ENCODE measurements at regions not wholly inside any gene's neighbourhood (a gene's known extent, or its start where the extent isn't known, plus 50 kb on each side); places are given as distances from the start of the nearest gene placed in this dataset.

- TF ChIP-seq POLR2A (IDR thresholded peaks at IDR 0.05; ENCODE audit: low read depth, low read length), result no peak
- TF ChIP-seq TAF1 (IDR thresholded peaks at IDR 0.05; ENCODE audit: borderline replicate concordance, low read depth, low read length), result no peak
- TF ChIP-seq POLR2AphosphoS5 (IDR thresholded peaks at IDR 0.05; ENCODE audit: low read depth, low read length), result no peak
- no peak for FAIRE-seq
- no peak for DNase-seq (ENCODE audit: insufficient read length)
Observed at GRCh38 chr1:11354893-11355553, 82.0 kb downstream of the UBIAD1 start.

- TF ChIP-seq TAF1 (IDR thresholded peaks at IDR 0.05; ENCODE audit: borderline replicate concordance, low read depth, low read length) (no peak), POLR2A (IDR thresholded peaks at IDR 0.05; ENCODE audit: low read depth, low read length) (no peak), POLR2AphosphoS5 (IDR thresholded peaks at IDR 0.05; ENCODE audit: low read depth, low read length) (no peak)
- FAIRE-seq (no peak), DNase-seq (ENCODE audit: insufficient read length) (no peak)
Observed at GRCh38 chr1:11355559-11356475, 82.8 kb downstream of the UBIAD1 start.

GRCh38 chr1:11357276-11357675 lies 84.3 kb downstream of the UBIAD1 start:
- no peak for FAIRE-seq
- DNase-seq (ENCODE audit: insufficient read length), result no peak
- TF ChIP-seq POLR2A (IDR thresholded peaks at IDR 0.05; ENCODE audit: low read depth, low read length), result no peak
- no peak for TF ChIP-seq POLR2AphosphoS5 (IDR thresholded peaks at IDR 0.05; ENCODE audit: low read depth, low read length)
- TF ChIP-seq TAF1 (IDR thresholded peaks at IDR 0.05; ENCODE audit: borderline replicate concordance, low read depth, low read length), result no peak

GRCh38 chr1:11358984-11359383 lies 86.0 kb downstream of the UBIAD1 start:
- TF ChIP-seq TAF1 (IDR thresholded peaks at IDR 0.05; ENCODE audit: borderline replicate concordance, low read depth, low read length), result no peak
- no peak for TF ChIP-seq POLR2A (IDR thresholded peaks at IDR 0.05; ENCODE audit: low read depth, low read length)
- TF ChIP-seq POLR2AphosphoS5 (IDR thresholded peaks at IDR 0.05; ENCODE audit: low read depth, low read length), result no peak
- FAIRE-seq (no peak), DNase-seq (ENCODE audit: insufficient read length) (no peak)

- no peak for DNase-seq (ENCODE audit: insufficient read length)
- no peak for TF ChIP-seq POLR2A (IDR thresholded peaks at IDR 0.05; ENCODE audit: low read depth, low read length)
- no peak for TF ChIP-seq POLR2AphosphoS5 (IDR thresholded peaks at IDR 0.05; ENCODE audit: low read depth, low read length)
- no peak for TF ChIP-seq TAF1 (IDR thresholded peaks at IDR 0.05; ENCODE audit: borderline replicate concordance, low read depth, low read length)
- no peak for FAIRE-seq
Observed at GRCh38 chr1:11362547-11363021, 89.6 kb downstream of the UBIAD1 start.

GRCh38 chr1:11364170-11364569 lies 91.2 kb downstream of the UBIAD1 start:
- FAIRE-seq, result no peak
- no peak for DNase-seq (ENCODE audit: insufficient read length)
- TF ChIP-seq POLR2A (IDR thresholded peaks at IDR 0.05; ENCODE audit: low read depth, low read length), result no peak
- no peak for TF ChIP-seq POLR2AphosphoS5 (IDR thresholded peaks at IDR 0.05; ENCODE audit: low read depth, low read length)
- TF ChIP-seq TAF1 (IDR thresholded peaks at IDR 0.05; ENCODE audit: borderline replicate concordance, low read depth, low read length), result no peak

- FAIRE-seq, result no peak
- TF ChIP-seq POLR2A (IDR thresholded peaks at IDR 0.05; ENCODE audit: low read depth, low read length), result no peak
- TF ChIP-seq POLR2AphosphoS5 (IDR thresholded peaks at IDR 0.05; ENCODE audit: low read depth, low read length), result no peak
- no peak for TF ChIP-seq TAF1 (IDR thresholded peaks at IDR 0.05; ENCODE audit: borderline replicate concordance, low read depth, low read length)
- DNase-seq (ENCODE audit: insufficient read length), result no peak
Observed at GRCh38 chr1:11365744-11366387, 92.9 kb downstream of the UBIAD1 start.

- DNase-seq (ENCODE audit: insufficient read length) (no peak), FAIRE-seq (no peak)
- TF ChIP-seq POLR2A (IDR thresholded peaks at IDR 0.05; ENCODE audit: low read depth, low read length), result no peak
- TF ChIP-seq POLR2AphosphoS5 (IDR thresholded peaks at IDR 0.05; ENCODE audit: low read depth, low read length), result no peak
- TF ChIP-seq TAF1 (IDR thresholded peaks at IDR 0.05; ENCODE audit: borderline replicate concordance, low read depth, low read length), result no peak
Observed at GRCh38 chr1:11373029-11373894, 100.3 kb downstream of the UBIAD1 start.

GRCh38 chr1:11373895-11374747 lies 101.1 kb downstream of the UBIAD1 start:
- FAIRE-seq, result peak; percentile 96
- DNase-seq (ENCODE audit: insufficient read length), result no peak
- TF ChIP-seq TAF1 (IDR thresholded peaks at IDR 0.05; ENCODE audit: borderline replicate concordance, low read depth, low read length) (no peak), POLR2AphosphoS5 (IDR thresholded peaks at IDR 0.05; ENCODE audit: low read depth, low read length) (no peak), POLR2A (IDR thresholded peaks at IDR 0.05; ENCODE audit: low read depth, low read length) (no peak)

- FAIRE-seq, result no peak
- DNase-seq (ENCODE audit: insufficient read length), result no peak
- TF ChIP-seq POLR2A (IDR thresholded peaks at IDR 0.05; ENCODE audit: low read depth, low read length) (no peak), TAF1 (IDR thresholded peaks at IDR 0.05; ENCODE audit: borderline replicate concordance, low read depth, low read length) (no peak), POLR2AphosphoS5 (IDR thresholded peaks at IDR 0.05; ENCODE audit: low read depth, low read length) (no peak)
Observed at GRCh38 chr1:11374748-11375110, 101.7 kb downstream of the UBIAD1 start.

All from GM12892 (cell line).